22Rv1 (cell line): ENCODE measurements at regions not wholly inside any gene's neighbourhood (a gene's known extent, or its start where the extent isn't known, plus 50 kb on each side); places are given as distances from the start of the nearest gene placed in this dataset.

Source experiments
- CTCF ChIP-seq: fragments of 450-650 bp; IDR thresholded peaks from 2 replicates; pipeline ENCODE4 v1.5.1; 2017; ENCODE audit warnings: mild to moderate bottlenecking
- ZFX ChIP-seq: fragments of 450-650 bp; IDR thresholded peaks from 2 replicates; pipeline ENCODE4 v1.6.1; 2017; ENCODE audit warnings: antibody characterized with exemption, borderline replicate concordance

- no peak for TF ChIP-seq CTCF
- TF ChIP-seq ZFX: no peak
Measured at GRCh38 chr11:111148121-111148520, 97.4 kb upstream of the POU2AF2 start.
